HFFc6 (cell line): ENCODE measurements at regions not wholly inside any gene's neighbourhood (a gene's known extent, or its start where the extent isn't known, plus 50 kb on each side); places are given as distances from the start of the nearest gene placed in this dataset.

Experiments used
- DNase-seq: peaks from one replicate; pipeline ENCODE4 v3.0.0-alpha.2; 2018
- H3K27ac Mint-ChIP-seq: 2 replicates; pipeline ENCODE4 v1.8.0; 2020; ENCODE audit warnings: mild to moderate bottlenecking, mixed read lengths
- H3K27me3 Mint-ChIP-seq: 2 replicates; pipeline ENCODE4 v1.8.0; 2021; ENCODE audit warnings: mild to moderate bottlenecking, moderate library complexity, mixed read lengths; ENCODE audit not compliant: insufficient read depth
- H3K36me3 Mint-ChIP-seq: 2 replicates; pipeline ENCODE4 v1.8.0; 2021; ENCODE audit warnings: low read depth, mixed read lengths
- H3K4me1 Mint-ChIP-seq: 2 replicates; pipeline ENCODE4 v1.8.0; 2020; ENCODE audit warnings: low read depth, mixed read lengths
- H3K4me3 Mint-ChIP-seq: 2 replicates; pipeline ENCODE4 v1.8.0; 2020; ENCODE audit warnings: mild to moderate bottlenecking, moderate library complexity, mixed read lengths
- H3K9me3 Mint-ChIP-seq: 2 replicates; pipeline ENCODE4 v1.8.0; 2020; ENCODE audit warnings: mild to moderate bottlenecking, mixed read lengths
- TF ChIP-seq, protein P1 (sequence below): fragments of 200-600 bp; sonication (generic); IDR thresholded peaks from 2 replicates; pipeline ENCODE4 v1.5.0; 2021; ENCODE audit warnings: antibody characterized with exemption, mild to moderate bottlenecking

- TF ChIP-seq, protein P1, sequence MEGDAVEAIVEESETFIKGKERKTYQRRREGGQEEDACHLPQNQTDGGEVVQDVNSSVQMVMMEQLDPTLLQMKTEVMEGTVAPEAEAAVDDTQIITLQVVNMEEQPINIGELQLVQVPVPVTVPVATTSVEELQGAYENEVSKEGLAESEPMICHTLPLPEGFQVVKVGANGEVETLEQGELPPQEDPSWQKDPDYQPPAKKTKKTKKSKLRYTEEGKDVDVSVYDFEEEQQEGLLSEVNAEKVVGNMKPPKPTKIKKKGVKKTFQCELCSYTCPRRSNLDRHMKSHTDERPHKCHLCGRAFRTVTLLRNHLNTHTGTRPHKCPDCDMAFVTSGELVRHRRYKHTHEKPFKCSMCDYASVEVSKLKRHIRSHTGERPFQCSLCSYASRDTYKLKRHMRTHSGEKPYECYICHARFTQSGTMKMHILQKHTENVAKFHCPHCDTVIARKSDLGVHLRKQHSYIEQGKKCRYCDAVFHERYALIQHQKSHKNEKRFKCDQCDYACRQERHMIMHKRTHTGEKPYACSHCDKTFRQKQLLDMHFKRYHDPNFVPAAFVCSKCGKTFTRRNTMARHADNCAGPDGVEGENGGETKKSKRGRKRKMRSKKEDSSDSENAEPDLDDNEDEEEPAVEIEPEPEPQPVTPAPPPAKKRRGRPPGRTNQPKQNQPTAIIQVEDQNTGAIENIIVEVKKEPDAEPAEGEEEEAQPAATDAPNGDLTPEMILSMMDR = no peak
- Mint-ChIP-seq H3K9me3 (no peaks in the 10 kb centered on the region), H3K27ac (no peak overlapping the region), H3K36me3 (no peaks in the 10 kb centered on the region), H3K27me3 (peaks cover 23% of the 10 kb centered on the region), H3K4me1 (no peaks in the 10 kb centered on the region), H3K4me3 (no peak overlapping the region)
- no peak for DNase-seq
Observed at GRCh38 chr16:54993106-54993895, 62.6 kb downstream of the IRX5 start.

- H3K4me1 Mint-ChIP-seq = peaks cover 10% of the 10 kb centered on the region
Observed at GRCh38 chr16:54996186-54996585, 65.5 kb downstream of the IRX5 start.

DNA sequence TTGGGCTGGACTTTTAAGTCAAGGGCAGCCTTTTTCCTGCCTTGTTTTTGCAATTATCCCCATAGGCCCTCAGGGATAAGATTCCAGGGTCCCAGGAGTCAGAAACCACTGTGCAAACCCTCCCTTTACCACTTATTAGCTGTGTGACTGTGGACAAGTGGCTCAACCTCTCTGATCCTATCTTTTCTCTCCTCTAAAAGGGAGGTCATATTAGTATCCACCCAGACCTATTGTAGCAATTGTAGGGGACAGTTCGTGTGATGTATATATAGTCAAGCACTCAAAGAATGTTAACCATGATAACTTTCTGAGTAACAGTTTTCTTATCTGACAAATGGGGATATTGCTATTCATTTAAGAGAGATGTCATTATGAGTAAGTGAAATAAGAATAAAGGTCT is 68.2 kb downstream of the IRX5 start:
- Mint-ChIP-seq H3K4me1 (peaks cover 28% of the 10 kb centered on the region), H3K36me3 (no peaks in the 10 kb centered on the region), H3K4me3 (no peak overlapping the region), H3K27ac (no peak overlapping the region), H3K9me3 (no peaks in the 10 kb centered on the region), H3K27me3 (peaks cover 26% of the 10 kb centered on the region)
- TF ChIP-seq, protein P1 = no peak
- no peak for DNase-seq

More at GRCh38 chr16:54996186-54996585, 65.5 kb downstream of the IRX5 start:
- H3K4me3 Mint-ChIP-seq = no peak overlapping the region
- TF ChIP-seq, protein P1 = no peak
- no peaks in the 10 kb centered on the region for H3K36me3 Mint-ChIP-seq
- no peak overlapping the region for H3K27ac Mint-ChIP-seq
- H3K9me3 Mint-ChIP-seq = no peaks in the 10 kb centered on the region
- no peak for DNase-seq
- H3K27me3 Mint-ChIP-seq = peaks cover 28% of the 10 kb centered on the region

DNA sequence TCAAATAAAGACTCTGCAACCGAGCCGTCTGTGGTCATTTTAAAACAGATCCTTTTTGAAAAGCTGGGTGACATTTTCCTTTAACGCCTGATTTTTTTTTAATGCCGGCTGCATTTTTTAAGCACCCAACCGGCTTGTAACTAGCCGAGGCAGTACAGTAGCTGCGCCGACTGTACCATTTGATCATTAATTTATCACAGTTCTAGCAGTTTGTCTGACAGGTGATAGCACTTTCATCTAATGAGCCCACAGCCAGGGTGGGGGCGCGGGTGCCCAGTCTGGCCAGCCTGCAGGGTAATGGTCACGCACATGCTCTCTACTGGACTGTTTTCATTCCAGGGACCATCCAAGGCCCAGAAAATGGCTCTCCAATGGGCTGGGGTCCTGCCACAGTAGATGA is 68.8 kb downstream of the IRX5 start:
- TF ChIP-seq, protein P1 = no peak
- H3K27ac Mint-ChIP-seq = no peak overlapping the region
- no peak for DNase-seq
- no peak overlapping the region for H3K4me3 Mint-ChIP-seq
- no peaks in the 10 kb centered on the region for H3K36me3 Mint-ChIP-seq
- H3K27me3 Mint-ChIP-seq = peaks cover 26% of the 10 kb centered on the region
- H3K4me1 Mint-ChIP-seq = peaks cover 28% of the 10 kb centered on the region
- no peaks in the 10 kb centered on the region for H3K9me3 Mint-ChIP-seq

GRCh38 chr16:55000595-55000994 is 69.9 kb downstream of the IRX5 start:
- Mint-ChIP-seq H3K27me3 (peaks cover 22% of the 10 kb centered on the region), H3K27ac (no peak overlapping the region), H3K36me3 (no peaks in the 10 kb centered on the region)

More at GRCh38 chr16:55000595-55000994, 69.9 kb downstream of the IRX5 start:
- no peak for DNase-seq
- H3K4me3 Mint-ChIP-seq = no peak overlapping the region
- TF ChIP-seq, protein P1 = no peak
- H3K9me3 Mint-ChIP-seq = no peaks in the 10 kb centered on the region
- H3K4me1 Mint-ChIP-seq = peaks cover 28% of the 10 kb centered on the region
